HG03139 (cell line): ENCODE measurements at regions not wholly inside any gene's neighbourhood (a gene's known extent, or its start where the extent isn't known, plus 50 kb on each side); places are given as distances from the start of the nearest gene placed in this dataset.

Experiments
- ATAC-seq: cut with Tn5 transposase; IDR thresholded peaks from one replicate; pipeline ENCODE4 v1.9.1; 2021; ENCODE audit not compliant: unreplicated experiment

DNA sequence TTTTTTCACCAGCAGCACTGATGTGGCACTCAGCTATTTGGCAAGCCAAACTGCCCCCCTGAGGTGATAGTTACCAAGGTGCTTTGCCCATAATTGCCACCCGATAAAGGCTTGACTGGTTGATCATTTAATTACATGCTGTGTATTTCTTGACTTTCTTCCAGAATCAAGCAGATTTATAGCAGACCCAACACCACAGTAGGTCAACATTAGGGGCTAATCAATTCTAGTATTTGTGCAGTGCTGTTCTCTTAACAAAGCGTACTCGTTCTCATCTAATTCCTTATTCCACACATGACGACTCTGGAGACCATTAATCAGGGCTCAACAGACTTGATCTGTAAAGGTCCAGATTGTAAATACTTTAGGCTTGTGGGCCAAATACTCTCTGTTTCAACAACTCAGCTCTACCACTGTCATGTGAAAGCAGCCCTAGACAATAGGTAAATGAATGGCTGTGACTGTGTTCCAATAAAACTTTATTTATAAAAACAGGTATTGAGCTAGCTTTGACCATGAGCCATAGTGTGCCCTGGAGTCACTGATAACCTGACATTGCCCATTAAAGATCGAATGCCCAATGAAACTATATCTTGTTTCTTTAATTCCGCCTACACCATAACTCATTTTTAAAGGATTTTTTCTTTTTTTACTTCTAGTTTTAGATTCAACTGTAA lies 119.1 kb upstream of the TMC3 start:
- no peak for ATAC-seq

DNA sequence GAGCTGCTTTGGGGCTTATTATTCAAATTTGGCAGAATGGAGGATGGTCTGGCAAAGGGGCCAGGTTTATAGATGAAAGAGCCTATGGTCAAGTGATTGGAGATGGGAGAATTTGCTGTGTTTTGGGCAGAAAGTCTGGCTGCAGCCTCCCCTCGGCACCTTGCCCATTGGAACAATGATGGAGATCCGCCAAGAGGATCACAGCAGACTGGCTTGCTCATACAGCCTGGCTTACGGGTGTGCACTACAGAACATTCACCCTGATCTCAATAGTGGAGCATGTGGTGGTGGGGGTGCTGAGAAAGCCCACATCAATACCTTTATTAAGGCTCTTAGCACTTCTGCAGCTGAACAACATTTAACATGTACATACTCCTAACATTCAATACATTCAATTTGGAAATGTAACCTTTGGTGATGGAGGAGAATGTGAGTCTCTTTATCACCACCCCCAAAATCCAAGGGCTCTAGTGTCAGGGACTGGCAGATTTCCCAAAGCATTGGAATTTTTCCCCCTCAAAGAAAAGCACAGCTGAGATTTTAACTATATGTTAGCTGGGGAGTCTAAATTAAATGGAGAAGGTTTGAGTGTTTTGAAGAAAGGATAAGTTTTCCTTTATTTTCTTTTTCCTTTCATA lies 118.4 kb upstream of the TMC3 start:
- ATAC-seq, result no peak

DNA sequence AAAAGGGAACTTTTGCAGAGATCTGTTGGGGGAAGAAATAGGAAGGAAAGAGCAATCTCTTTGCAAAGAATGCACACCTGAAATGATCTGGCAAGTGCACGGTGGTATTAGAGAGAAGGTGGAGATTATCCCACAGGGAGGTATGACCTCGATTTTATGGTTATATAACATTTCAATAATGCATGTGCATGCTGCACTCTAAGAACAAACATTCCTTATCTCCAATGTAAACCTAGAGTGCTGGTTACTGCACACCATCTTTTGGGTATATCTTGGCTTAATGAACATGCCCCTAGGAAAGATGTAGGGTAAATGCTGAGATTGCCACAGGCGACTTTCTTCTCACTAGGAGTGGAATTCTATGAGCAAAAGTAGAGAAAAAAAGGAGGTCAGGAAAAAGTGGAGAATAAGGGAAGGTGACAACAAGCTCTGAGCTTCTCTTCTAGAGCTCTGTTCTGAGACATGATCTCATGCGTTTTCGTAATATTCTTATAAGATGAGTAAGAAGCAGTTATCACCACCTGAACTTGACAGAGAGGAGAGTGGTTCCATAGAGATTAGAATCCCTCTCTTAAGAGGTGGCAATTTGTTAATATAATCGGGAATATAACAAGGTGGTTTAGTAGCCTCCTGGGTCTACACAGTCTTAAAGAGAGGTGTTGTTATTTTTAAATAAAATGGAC lies 117.5 kb upstream of the TMC3 start:
- no peak for ATAC-seq

DNA sequence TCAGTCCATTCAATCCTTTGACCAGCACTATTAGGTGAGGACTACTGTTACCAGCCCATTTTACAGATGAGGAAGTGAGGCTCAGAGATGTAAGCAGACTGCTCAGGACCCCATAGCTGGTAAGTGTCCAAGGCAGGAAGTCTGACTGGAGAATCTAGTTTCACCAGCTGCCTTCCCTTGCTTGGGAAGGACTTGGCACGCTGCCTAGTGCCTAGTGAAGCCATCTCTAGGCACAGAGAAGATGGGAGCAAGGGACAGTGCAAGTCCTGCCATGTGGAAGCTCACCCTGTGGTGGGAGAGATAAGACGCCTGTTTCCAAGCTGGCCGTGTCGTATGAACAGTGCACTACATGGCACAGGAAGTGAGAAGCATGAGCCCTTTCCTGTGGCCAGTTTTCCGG lies 111.8 kb upstream of the TMC3 start:
- ATAC-seq, result no peak

DNA sequence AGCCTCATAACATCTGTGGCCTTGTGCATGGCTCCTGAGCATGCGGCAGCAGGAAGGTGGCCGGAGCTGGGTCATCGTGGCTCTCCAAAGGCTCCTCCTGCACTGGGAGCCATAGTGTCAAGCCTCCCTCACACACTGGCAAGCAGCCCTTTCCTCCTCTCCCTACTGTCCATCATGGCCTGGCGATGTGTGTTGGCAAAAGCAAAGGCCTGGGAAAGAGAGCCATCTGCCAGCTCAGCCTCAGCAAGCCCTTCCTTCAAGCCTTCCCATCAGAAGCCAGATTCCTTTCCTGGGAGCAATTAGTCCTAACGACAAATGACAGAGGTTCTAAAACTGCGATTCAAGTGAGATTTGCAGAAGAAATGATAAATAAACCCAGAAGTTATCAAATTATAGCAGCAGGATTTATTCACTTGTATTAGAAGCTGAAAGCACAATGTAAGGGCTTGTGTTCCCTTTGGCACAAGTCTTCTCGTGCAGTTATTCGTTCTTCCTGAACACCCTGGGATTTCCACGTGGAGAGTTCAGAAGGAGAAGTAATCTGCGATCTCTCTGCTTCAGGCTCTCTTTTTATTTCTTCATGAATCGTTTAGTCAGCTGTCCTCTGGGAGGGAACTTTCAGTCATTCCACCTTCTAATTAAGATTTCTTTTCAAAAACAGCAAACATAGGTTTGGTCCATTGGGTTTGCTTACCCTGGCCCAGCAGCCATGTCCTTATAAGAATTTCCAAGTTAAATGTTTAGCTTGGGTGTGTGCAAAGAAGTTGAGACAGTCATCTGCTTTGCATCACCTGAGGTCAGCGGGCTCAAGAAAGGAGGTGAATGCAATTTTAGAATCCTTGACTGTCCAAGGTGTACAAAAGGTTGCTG lies 110.3 kb upstream of the TMC3 start:
- no peak for ATAC-seq

DNA sequence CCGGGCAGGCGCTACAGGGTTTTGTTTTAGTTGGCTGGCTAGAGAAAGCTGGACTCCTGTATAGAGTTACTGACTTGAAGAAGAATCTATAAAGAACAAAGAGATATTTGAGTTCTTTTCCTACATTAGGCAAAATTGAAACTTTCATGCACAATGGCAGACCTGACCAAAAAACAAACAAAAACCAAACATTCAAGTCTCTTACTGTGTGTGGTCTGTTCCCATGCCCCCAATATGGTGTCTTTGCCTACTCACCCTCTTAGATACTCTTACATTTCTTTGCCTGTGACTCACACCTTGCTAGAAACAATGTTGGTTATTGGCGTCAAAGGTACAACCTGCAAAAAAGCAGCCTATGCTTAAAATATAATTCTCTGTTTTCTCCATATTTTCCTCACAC lies 109.5 kb upstream of the TMC3 start:
- ATAC-seq, result no peak

DNA sequence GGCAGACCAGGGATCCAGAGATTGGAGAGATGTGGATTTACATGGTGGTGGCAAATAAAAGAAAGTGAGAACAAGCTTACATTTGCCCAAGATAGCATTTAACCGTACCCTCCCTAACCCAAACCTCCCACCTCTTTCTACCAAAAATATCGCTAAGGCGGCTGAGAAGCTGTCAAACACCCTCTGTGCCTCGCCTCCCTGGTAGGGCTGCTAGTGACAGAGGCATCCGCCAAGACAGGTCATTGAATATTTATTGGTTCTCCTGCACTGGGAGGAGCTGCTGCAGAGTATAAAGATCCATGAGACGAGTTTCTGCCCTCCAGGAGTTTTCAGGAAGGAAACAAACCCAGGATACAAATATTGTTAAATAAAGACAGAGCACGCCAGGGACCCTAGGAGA lies 107.3 kb upstream of the TMC3 start:
- no peak for ATAC-seq

DNA sequence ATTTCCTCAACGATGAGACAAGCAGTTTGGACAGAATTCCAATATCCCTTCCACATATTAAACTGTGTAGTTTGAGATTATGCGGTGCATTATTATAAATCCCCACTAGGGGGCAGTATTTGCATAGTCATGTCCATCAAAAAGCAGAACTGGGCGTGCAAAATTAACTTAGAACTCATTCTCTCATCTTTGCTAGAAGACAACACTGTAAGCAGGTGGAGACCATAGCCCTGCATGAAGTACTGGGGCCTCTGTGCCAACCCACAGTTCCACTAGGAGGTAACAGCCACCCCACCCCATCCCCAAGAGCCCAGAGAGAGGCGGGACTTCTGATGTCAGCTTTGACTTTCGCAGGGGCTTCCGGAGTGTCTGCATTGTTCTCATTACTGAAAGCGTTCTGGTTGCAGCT lies 106.6 kb upstream of the TMC3 start:
- ATAC-seq, result peak; percentile 58

DNA sequence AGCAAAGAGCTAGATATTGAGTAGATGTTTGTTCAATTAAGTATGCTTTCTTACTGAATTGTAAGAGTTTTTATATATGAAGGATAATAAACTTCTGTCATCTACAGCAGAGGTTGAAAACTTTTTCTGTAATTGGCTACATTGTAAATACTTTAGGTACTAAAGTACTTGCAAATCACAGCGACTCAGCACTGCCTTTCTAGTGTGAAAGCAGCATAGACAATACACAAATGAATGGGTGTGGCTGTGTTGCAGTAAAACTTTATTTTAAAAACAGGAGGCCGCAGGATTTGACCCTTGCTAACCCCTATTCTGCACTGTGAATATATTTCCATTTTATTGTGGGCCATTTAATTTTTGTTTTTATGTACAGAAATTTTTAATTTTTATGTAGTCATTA lies 104.3 kb upstream of the TMC3 start:
- no peak for ATAC-seq

DNA sequence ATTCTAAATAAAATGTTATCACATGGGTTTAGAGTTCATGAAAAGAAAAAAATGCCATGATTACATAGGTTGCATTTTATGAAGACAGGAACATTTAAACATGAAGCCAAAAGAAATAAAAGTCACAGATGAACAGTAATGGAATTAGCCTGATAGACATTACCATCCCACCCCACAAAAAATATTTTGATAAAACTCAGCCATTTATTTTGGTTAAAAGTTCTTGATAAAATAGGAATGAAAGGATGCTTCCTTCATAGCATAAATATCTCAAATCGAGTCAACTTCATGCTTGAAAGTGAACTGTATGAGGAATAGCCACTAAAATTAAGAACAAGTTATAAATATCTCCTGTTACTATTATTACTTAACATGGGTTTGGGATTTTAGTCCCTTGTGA lies 101.9 kb upstream of the TMC3 start:
- no peak for ATAC-seq

DNA sequence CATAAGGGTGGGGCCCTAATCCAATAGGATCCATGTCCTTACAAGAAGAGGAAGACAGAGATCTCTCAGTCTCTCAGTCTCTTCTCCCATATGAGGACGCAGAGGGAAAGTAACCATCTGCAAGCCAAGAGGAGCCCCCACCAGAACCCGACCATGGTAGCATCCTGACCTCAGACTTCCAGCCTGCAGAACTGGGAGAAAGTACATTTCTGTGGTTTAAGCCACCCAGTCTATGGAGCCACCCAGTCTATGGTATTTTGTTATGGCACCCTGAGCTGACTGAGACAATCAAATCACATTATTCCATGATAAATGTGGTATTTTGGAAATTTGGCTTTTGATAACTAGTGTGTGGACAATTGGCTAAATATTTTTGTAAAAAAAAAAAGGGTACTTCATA lies 101.5 kb upstream of the TMC3 start:
- no peak for ATAC-seq

DNA sequence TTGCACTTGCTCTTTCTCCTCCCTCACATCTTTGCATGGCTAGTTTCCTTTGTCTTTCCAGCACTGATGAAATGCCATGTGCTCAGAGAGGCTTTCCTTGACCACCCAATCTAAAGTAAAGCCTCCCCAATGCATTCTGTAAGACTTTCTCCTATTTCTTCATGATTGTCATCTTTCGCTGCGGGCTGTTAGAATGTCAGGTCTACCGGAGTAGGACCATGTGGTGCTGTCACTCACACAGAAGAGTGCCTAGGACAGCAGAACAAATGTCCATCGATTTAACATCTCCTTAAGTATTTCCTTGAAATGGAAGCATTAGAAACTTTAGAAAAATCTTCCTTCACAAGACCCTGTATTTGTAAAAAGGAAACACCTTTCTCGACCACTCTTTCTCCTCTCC lies 99.9 kb upstream of the TMC3 start:
- ATAC-seq, result no peak

DNA sequence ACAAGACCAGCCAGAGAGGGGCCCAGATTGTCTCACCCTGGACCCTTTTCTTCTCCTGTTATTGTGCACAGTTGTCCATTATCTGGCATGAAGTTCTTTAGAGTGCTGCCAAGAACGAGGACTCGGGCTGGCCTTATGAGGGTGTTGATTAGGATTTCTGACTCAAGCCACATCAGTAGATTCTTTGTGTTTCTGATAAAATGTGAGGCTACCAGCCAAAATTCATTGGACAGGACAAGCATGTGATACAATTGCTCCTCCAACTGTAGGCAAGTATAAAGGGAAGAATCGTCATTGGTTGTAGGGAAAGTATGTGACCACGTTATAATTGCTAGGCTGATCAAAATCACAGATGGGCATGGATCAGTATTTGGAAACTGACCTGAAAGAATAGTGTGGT lies 99.2 kb upstream of the TMC3 start:
- no peak for ATAC-seq

DNA sequence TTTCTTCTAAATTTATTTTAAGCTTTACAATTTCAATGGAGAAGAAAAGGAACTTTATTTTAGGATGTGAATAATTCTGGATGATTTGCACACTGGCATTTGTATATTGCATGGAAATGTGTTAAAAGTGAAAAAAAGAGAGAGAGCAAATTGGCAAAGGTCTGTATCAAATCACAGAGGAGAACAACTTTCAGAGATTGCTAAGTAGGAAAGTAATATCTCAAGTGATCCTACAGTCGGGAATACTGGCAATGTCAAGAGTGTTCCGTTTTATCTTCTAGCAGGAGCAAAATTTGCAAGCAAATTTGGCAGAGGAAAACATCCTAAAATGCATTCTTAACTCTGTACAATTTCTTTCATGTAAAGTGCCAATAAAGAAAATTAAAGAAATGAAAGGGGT lies 97.1 kb upstream of the TMC3 start:
- ATAC-seq, result no peak

DNA sequence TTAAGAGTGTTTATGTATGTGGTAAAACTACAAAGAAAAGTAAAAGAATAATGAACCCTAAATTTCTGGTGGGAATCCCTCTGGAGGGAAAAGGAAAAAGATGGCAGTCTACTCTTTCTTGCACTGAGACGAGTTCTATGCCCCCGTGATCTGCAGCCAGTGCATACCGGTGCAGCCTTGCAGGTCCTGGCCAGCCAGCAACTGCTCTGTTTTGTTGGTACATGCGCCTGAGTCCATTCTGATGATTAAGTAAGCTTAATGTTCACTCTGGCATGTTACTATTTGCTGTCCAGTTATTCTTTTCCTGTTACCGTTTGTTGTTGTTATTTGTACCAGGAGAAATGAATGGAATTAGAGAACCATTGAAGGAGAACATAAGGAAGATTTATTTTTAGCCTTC lies 95.1 kb upstream of the TMC3 start:
- ATAC-seq, result no peak

DNA sequence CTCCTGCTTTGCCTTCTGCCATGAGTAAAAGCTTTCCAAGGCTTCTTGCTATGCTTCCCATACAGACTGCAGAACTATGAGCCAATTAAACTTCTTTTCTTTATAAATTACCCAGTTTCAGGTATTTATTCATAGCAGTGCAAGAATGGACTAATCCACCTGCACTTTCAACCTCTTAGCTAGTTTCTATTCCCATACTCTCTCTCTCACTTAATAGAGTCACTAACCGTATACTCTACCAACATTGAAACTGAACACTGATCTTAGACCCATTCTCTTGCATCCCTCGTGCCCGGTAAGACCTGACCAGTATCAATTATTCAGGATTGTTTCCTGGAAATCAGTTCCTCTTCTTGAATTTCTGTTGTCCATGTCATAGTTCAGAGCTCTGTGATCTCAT lies 92.7 kb upstream of the TMC3 start:
- ATAC-seq, result no peak

DNA sequence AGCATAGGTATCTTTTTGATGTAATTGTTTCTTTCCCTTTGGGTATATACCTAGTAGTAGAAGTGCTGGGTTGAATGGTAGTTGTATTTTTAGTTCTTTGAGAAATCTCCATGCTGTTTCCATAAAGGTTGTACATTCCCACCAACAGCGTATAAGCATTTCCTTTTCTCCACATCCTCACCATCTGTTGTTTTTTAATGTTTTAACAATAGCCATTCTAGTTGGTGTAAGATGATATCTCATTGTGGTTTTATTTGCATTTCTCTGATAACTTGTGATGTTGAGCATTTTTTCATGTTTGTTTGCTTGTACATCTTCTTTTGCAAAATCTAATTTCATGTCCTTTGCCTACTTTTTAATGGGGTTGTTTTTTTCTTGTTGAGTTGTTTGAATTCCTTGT lies 80.0 kb upstream of the TMC3 start:
- ATAC-seq, result no peak

DNA sequence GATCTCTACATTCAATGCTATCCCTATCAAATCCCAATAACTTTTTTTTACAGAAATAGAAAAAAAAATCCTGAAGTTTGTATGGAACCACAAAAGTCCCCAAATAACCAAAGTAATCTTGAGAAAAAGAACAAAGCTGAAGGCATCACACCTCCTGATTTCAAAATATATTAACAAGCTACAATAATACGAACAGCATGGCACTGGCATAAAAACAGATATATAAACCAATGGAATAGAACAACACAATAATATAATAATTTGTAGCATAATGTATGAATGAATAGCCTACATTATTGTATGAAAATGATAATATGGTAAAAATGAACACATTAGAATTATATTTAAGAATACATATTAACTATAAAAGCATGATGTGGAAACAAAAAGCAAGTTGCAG lies 76.7 kb upstream of the TMC3 start:
- ATAC-seq, result no peak

DNA sequence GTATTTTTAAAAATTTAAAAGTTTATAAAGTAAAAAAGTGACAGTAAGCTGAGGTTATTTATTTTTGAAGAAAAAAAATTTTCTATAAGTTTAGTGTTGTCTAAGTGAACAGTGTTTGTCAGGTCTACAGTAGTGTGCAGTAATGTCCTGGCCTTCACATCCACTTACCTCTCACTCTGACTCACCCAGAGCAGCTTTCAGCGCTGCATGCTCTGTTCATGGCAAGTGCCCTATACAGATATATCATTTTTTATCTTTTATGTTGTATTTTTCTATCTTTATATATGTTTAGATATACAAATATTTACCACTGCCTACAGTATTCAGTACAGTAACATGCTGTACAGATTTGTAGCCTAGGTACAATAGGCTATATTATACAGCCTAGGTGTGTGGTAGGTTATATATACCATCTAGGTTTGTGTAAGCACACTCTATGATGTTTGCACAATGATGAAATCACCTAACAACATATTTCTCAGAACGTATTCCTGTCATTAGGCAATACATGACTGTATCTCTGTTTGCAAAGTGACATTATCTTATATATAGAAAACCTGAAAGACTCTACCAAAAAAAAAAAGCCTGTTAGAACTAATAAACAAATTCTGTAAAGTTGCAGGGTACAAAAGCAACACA lies 75.9 kb upstream of the TMC3 start:
- ATAC-seq, result no peak

DNA sequence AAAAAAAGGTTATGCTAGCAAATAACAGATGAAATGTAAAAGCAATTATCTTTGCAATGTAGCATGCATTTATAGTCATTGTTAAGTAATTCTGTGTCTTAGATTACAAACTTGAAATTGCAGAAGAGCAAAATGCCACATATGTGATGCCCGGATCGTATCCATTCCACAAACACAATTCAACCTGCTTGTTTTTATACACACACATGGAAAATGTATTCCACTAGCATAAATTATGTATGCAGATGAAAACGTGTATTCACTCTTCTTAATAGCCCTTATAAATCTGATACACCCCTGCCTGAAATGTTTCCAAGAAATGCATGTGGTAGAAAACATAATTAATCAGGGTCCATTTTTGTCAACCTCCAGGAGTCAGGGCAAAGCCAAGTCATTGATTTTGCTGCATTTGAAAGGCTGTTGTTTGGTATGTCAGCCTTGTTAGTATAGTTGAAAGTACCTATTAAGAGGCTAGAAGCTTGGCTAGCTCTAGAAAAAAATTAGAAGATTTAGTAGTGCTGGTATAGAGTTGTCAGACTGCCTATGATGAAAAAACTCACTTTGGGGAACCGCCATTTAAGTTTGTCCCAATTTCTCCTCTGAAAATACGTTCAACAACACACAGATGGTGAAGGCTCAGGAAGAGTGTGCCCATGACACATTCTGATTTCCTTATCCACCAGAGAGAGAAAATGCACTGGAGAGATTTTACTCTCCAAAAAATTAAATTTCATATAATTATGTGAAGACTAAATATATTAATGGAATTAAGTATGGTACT lies 69.2 kb upstream of the TMC3 start:
- no peak for ATAC-seq
